Stimulated activated memory B cell treated with anti-CD40 and anti-IgM and Interleukin-4, amounts not matched to agents 10 μg/mL and 1 μg/mL and 100 μg/mL, for 72 hours (primary cell): ENCODE measurements at regions not wholly inside any gene's neighbourhood (a gene's known extent, or its start where the extent isn't known, plus 50 kb on each side); places are given as distances from the start of the nearest gene placed in this dataset.

Experiments used
- ATAC-seq: fragments of 150-1000 bp; cut with Tn5 transposase; 2 replicates; pipeline ENCODE4 v1.10.0; 2021
- H3K27ac Mint-ChIP-seq: one replicate; pipeline ENCODE4 v1.8.0; 2022; ENCODE audit warnings: mild to moderate bottlenecking, mixed read lengths
- H3K27me3 Mint-ChIP-seq: one replicate; pipeline ENCODE4 v1.8.0; 2022; ENCODE audit warnings: mixed read lengths
- H3K36me3 Mint-ChIP-seq: one replicate; pipeline ENCODE4 v1.8.0; 2022; ENCODE audit warnings: mixed read lengths
- H3K4me1 Mint-ChIP-seq: one replicate; pipeline ENCODE4 v1.8.0; 2022; ENCODE audit warnings: mixed read lengths
- H3K4me3 Mint-ChIP-seq: one replicate; pipeline ENCODE4 v1.8.0; 2022; ENCODE audit warnings: mild to moderate bottlenecking, moderate library complexity, mixed read lengths
- H3K9me3 Mint-ChIP-seq: one replicate; pipeline ENCODE4 v1.8.0; 2022; ENCODE audit warnings: mixed read lengths

- Mint-ChIP-seq H3K4me3 (no peak overlapping the region), H3K27ac (no peak overlapping the region), H3K4me1 (no peaks in the 10 kb centered on the region), H3K36me3 (no peaks in the 10 kb centered on the region), H3K9me3 (no peaks in the 10 kb centered on the region), H3K27me3 (peaks cover 30% of the 10 kb centered on the region)
- ATAC-seq, result no peak
These were observed 257.7 kb upstream of the PLET1 start for GRCh38 chr11:112518371-112518770.

- no peaks in the 10 kb centered on the region for H3K4me1 Mint-ChIP-seq
- no peaks in the 10 kb centered on the region for H3K36me3 Mint-ChIP-seq
- no peak overlapping the region for H3K4me3 Mint-ChIP-seq
- no peak overlapping the region for H3K27ac Mint-ChIP-seq
- no peaks in the 10 kb centered on the region for H3K9me3 Mint-ChIP-seq
- H3K27me3 Mint-ChIP-seq, result peaks cover 33% of the 10 kb centered on the region
- ATAC-seq, result no peak
These were observed 259.1 kb upstream of the PLET1 start for GRCh38 chr11:112519751-112520150.

DNA sequence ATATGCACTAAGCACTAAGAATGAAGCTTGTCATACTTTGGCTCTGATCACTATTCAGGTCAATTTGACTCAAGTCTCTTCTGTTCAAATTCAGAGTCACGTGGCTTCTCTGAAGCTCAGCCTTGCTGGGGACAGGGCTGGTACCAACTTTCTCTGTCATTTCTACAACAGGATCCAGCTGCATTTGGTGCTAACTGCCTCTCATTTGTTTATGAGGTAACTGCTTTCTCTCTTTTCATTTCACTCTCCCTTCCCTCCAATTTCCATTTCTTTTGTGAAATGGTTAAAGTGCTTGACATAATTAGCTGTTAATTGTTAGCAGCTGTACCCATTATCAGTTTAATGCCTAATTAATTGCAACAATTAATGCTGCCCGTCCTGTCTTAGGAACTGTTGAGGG, 259.7 kb upstream of the PLET1 start:
- Mint-ChIP-seq H3K9me3 (no peaks in the 10 kb centered on the region), H3K27me3 (peaks cover 33% of the 10 kb centered on the region), H3K36me3 (no peaks in the 10 kb centered on the region), H3K27ac (no peak overlapping the region), H3K4me1 (no peaks in the 10 kb centered on the region), H3K4me3 (no peak overlapping the region)
- no peak for ATAC-seq

GRCh38 chr11:112522536-112522935, 261.9 kb upstream of the PLET1 start:
- H3K27ac Mint-ChIP-seq, result no peak overlapping the region
- H3K4me3 Mint-ChIP-seq, result no peak overlapping the region
- H3K9me3 Mint-ChIP-seq, result no peaks in the 10 kb centered on the region
- no peak for ATAC-seq
- peaks cover 45% of the 10 kb centered on the region for H3K27me3 Mint-ChIP-seq
- no peaks in the 10 kb centered on the region for H3K36me3 Mint-ChIP-seq
- no peaks in the 10 kb centered on the region for H3K4me1 Mint-ChIP-seq

GRCh38 chr11:112523031-112523430, 262.4 kb upstream of the PLET1 start:
- ATAC-seq, result no peak
- H3K9me3 Mint-ChIP-seq, result no peaks in the 10 kb centered on the region
- no peaks in the 10 kb centered on the region for H3K36me3 Mint-ChIP-seq
- H3K4me3 Mint-ChIP-seq, result no peak overlapping the region
- H3K27ac Mint-ChIP-seq, result no peak overlapping the region
- peaks cover 49% of the 10 kb centered on the region for H3K27me3 Mint-ChIP-seq
- no peaks in the 10 kb centered on the region for H3K4me1 Mint-ChIP-seq

DNA sequence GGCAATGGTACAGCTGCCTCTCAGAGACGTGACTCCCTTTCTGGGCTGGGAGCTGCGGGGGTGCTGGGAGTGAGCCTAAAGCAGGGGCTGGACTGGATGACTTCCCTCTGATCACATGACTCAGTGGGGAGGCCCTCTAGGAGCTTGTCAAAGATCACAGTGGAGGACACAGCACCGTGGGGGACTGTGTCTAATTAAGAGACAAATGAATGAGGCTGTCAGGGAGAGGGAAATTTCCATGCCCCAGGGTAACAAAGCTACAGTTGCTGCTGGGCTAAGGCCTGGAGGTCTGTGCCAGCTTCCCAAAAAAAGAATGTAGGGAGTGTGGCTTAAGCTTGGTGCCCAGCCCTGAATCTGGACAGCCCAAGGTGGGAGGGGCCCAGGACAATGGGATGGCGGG, 262.8 kb upstream of the PLET1 start:
- no peak for ATAC-seq
- no peaks in the 10 kb centered on the region for H3K36me3 Mint-ChIP-seq
- H3K27me3 Mint-ChIP-seq, result peaks cover 46% of the 10 kb centered on the region

DNA sequence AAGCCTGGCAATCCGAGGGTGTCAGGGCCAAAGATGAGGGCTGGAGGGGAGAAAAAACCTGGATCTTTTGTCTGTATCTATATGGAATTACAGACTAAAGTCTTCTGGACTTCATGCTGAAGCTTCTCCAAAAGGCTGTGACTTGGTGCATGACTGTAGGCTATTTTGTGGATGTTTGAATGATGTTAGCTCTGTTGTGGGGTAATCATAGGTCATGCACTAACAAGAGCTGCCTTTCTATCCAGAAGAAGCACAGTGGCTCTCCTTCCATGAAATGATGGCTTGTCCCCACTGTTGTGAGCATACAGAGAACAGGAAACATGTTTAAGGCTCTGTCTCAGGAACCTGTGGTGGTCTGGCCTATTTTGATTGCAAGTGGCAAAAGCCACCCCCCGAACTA, 263.3 kb upstream of the PLET1 start:
- H3K4me1 Mint-ChIP-seq, result no peaks in the 10 kb centered on the region
- no peaks in the 10 kb centered on the region for H3K36me3 Mint-ChIP-seq
- no peak for ATAC-seq

More for the DNA sequence above, 262.8 kb upstream of the PLET1 start:
- Mint-ChIP-seq H3K4me3 (no peak overlapping the region), H3K27ac (no peak overlapping the region), H3K4me1 (no peaks in the 10 kb centered on the region), H3K9me3 (no peaks in the 10 kb centered on the region)

GRCh38 chr11:112524798-112525197, 264.1 kb upstream of the PLET1 start:
- ATAC-seq, result no peak
- Mint-ChIP-seq H3K27me3 (peaks cover 33% of the 10 kb centered on the region), H3K9me3 (no peaks in the 10 kb centered on the region), H3K4me1 (no peaks in the 10 kb centered on the region), H3K27ac (no peak overlapping the region), H3K36me3 (no peaks in the 10 kb centered on the region), H3K4me3 (no peak overlapping the region)

More for the DNA sequence above, 263.3 kb upstream of the PLET1 start:
- H3K27me3 Mint-ChIP-seq, result peaks cover 42% of the 10 kb centered on the region
- H3K4me3 Mint-ChIP-seq, result no peak overlapping the region
- no peak overlapping the region for H3K27ac Mint-ChIP-seq
- H3K9me3 Mint-ChIP-seq, result no peaks in the 10 kb centered on the region

DNA sequence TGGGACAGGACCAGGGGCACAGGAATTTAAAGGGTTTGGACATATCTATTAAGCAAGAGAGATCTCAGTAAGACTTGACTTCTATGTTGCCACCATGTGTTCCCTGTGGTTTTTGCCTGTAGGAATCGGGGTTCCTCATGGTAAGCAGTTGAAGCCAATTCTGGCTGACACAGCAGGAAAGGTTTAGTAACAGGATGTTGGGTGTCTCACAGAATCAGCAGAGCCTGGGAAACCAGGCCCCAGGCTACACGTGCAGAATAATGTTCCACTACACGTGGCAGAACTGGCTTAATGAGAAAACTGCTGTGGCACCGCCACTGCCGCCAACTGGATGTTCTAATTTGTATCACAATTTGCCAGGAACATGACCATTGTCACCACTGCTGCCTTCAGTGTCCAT, 264.6 kb upstream of the PLET1 start:
- peaks cover 28% of the 10 kb centered on the region for H3K27me3 Mint-ChIP-seq
- H3K4me3 Mint-ChIP-seq, result no peak overlapping the region
- H3K27ac Mint-ChIP-seq, result no peak overlapping the region
- no peaks in the 10 kb centered on the region for H3K36me3 Mint-ChIP-seq
- H3K4me1 Mint-ChIP-seq, result no peaks in the 10 kb centered on the region
- no peak for ATAC-seq
- H3K9me3 Mint-ChIP-seq, result no peaks in the 10 kb centered on the region

GRCh38 chr11:112525844-112526590, 265.4 kb upstream of the PLET1 start:
- no peak overlapping the region for H3K27ac Mint-ChIP-seq
- no peak for ATAC-seq
- H3K4me1 Mint-ChIP-seq, result no peaks in the 10 kb centered on the region
- H3K9me3 Mint-ChIP-seq, result no peaks in the 10 kb centered on the region
- H3K4me3 Mint-ChIP-seq, result no peak overlapping the region
- peaks cover 26% of the 10 kb centered on the region for H3K27me3 Mint-ChIP-seq
- H3K36me3 Mint-ChIP-seq, result no peaks in the 10 kb centered on the region

DNA sequence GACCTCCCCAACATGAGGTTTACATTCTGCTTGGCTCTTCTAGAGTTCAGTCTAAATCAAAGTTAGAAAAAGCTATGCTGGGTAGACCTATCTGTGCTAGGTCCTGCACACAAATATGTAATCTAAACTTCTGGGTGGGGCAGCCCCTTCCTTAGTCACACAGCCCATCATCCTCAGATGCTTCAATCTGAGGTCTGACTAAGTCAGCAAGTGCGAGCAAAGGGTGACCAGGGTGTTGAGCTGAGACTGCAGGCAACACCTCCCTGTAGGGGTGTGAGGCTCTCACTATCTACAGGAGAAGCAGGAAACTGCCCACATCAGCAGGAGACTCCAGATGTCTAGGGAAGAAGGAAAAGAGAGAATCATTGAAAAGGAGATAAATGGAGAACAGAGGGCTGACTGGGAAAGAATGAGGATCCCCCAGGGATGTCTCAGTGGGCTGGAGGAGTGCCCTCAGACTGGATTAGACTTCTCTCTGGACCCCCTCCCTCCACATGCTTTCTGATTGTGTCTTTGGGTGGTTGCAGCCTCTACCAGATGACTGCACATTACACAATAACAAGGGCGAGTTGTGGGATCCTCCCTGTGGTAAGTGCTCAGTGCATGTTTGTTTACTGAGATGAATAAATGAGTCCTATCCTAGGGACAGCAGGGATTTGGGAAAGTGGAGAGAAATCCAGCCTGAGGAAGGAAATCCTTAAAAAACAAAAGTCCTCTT, 266.2 kb upstream of the PLET1 start:
- H3K27ac Mint-ChIP-seq, result no peak overlapping the region
- H3K9me3 Mint-ChIP-seq, result no peaks in the 10 kb centered on the region
- H3K4me3 Mint-ChIP-seq, result no peak overlapping the region
- H3K27me3 Mint-ChIP-seq, result peaks cover 26% of the 10 kb centered on the region
- no peaks in the 10 kb centered on the region for H3K4me1 Mint-ChIP-seq
- no peak for ATAC-seq
- H3K36me3 Mint-ChIP-seq, result no peaks in the 10 kb centered on the region

- H3K36me3 Mint-ChIP-seq, result no peaks in the 10 kb centered on the region
- no peak overlapping the region for H3K4me3 Mint-ChIP-seq
These were observed 268.4 kb upstream of the PLET1 start for GRCh38 chr11:112529071-112529470.

GRCh38 chr11:112532506-112532905, 271.8 kb upstream of the PLET1 start:
- Mint-ChIP-seq H3K27me3 (peaks cover 35% of the 10 kb centered on the region), H3K9me3 (no peaks in the 10 kb centered on the region), H3K4me3 (no peak overlapping the region)

More at GRCh38 chr11:112529071-112529470, 268.4 kb upstream of the PLET1 start:
- H3K27ac Mint-ChIP-seq, result no peak overlapping the region
- H3K9me3 Mint-ChIP-seq, result no peaks in the 10 kb centered on the region
- peaks cover 16% of the 10 kb centered on the region for H3K27me3 Mint-ChIP-seq
- no peak for ATAC-seq
- no peaks in the 10 kb centered on the region for H3K4me1 Mint-ChIP-seq

DNA sequence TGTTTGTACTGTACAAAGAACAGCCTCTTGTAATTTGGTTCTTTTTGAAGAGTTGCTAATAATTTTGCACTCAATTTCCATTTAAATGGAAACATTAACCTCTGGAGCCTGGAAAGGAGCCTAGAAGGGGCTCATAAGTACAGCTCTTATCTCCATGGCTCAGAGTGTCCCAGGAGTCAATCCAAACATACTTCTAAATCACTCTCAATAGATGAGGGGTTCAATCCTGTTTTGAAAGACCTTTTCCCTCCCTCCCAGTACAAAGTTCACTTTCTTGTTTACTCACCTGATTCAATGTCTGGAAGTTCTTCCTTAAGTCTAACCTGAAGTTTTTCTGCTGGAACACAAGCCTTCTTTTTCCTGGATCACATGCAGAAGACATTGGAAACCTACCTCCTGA, 273.0 kb upstream of the PLET1 start:
- peaks cover 37% of the 10 kb centered on the region for H3K27me3 Mint-ChIP-seq
- H3K9me3 Mint-ChIP-seq, result no peaks in the 10 kb centered on the region
- H3K4me3 Mint-ChIP-seq, result no peak overlapping the region
- ATAC-seq, result no peak
- no peaks in the 10 kb centered on the region for H3K4me1 Mint-ChIP-seq
- H3K27ac Mint-ChIP-seq, result no peak overlapping the region
- no peaks in the 10 kb centered on the region for H3K36me3 Mint-ChIP-seq

More at GRCh38 chr11:112532506-112532905, 271.8 kb upstream of the PLET1 start:
- H3K36me3 Mint-ChIP-seq, result no peaks in the 10 kb centered on the region
- ATAC-seq, result no peak
- no peak overlapping the region for H3K27ac Mint-ChIP-seq
- no peaks in the 10 kb centered on the region for H3K4me1 Mint-ChIP-seq

GRCh38 chr11:112534208-112534607, 273.5 kb upstream of the PLET1 start:
- no peak overlapping the region for H3K4me3 Mint-ChIP-seq
- no peaks in the 10 kb centered on the region for H3K4me1 Mint-ChIP-seq
- no peaks in the 10 kb centered on the region for H3K36me3 Mint-ChIP-seq
- H3K27ac Mint-ChIP-seq, result no peak overlapping the region
- peaks cover 43% of the 10 kb centered on the region for H3K27me3 Mint-ChIP-seq
- ATAC-seq, result no peak
- no peaks in the 10 kb centered on the region for H3K9me3 Mint-ChIP-seq

DNA sequence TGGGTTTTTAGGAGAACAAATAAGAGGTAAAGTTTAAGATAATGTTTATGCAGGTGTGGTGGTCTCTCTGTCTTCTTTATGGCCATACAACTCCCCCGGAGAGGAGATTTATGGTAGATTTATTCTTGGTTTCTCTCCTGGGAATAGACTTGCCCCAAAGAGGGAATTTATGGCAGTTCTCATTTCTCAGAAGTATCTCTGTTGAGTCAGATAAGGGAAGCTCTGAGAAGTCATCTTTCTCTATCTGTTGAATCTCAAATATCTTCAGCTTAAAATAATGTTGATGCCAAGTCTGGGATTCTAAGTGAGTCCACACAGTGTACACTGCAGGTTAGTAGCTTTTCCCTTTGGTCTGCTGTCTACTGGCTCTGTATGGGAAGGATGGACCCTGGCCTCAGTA, 276.4 kb upstream of the PLET1 start:
- no peaks in the 10 kb centered on the region for H3K4me1 Mint-ChIP-seq
- no peaks in the 10 kb centered on the region for H3K36me3 Mint-ChIP-seq
- no peaks in the 10 kb centered on the region for H3K9me3 Mint-ChIP-seq
- no peak for ATAC-seq
- peaks cover 51% of the 10 kb centered on the region for H3K27me3 Mint-ChIP-seq
- no peak overlapping the region for H3K4me3 Mint-ChIP-seq
- no peak overlapping the region for H3K27ac Mint-ChIP-seq
